Activated CD4-positive, alpha-beta T cell treated with anti-CD3 and anti-CD28 coated beads, Interleukin-2, amount 10 ng/mL, durations not matched to agents 24 days and 14 days (primary cell): ENCODE measurements at regions not wholly inside any gene's neighbourhood (a gene's known extent, or its start where the extent isn't known, plus 50 kb on each side); places are given as distances from the start of the nearest gene placed in this dataset.
"Not testable (repeated sequence)": the region's sequence is repeated elsewhere in the genome, so short reads cannot be mapped to it uniquely, and the experiment has no call there.

Experiments used
- DNase-seq: peaks from one replicate; pipeline ENCODE4 v3.0.0; 2022
- H3K27ac Mint-ChIP-seq: one replicate; pipeline ENCODE4 v1.8.0; 2022; ENCODE audit warnings: mild to moderate bottlenecking, mixed read lengths
- H3K27me3 Mint-ChIP-seq: one replicate; pipeline ENCODE4 v1.8.0; 2022; ENCODE audit warnings: mixed read lengths
- H3K36me3 Mint-ChIP-seq: one replicate; pipeline ENCODE4 v1.8.0; 2022; ENCODE audit warnings: low read depth, mild to moderate bottlenecking, mixed read lengths
- H3K4me1 Mint-ChIP-seq: one replicate; pipeline ENCODE4 v1.8.0; 2021; ENCODE audit warnings: mixed read lengths
- H3K4me3 Mint-ChIP-seq: one replicate; pipeline ENCODE4 v1.8.0; 2022; ENCODE audit warnings: mild to moderate bottlenecking, moderate library complexity, mixed read lengths
- H3K9me3 Mint-ChIP-seq: one replicate; pipeline ENCODE4 v1.8.0; 2021; ENCODE audit warnings: mixed read lengths
- intact Hi-C: fragments of 100-400 bp; cut with micrococcal nuclease; formaldehyde crosslinking; loops from one replicate; pipeline ENCODE4 v1.15.1; 2023

DNA sequence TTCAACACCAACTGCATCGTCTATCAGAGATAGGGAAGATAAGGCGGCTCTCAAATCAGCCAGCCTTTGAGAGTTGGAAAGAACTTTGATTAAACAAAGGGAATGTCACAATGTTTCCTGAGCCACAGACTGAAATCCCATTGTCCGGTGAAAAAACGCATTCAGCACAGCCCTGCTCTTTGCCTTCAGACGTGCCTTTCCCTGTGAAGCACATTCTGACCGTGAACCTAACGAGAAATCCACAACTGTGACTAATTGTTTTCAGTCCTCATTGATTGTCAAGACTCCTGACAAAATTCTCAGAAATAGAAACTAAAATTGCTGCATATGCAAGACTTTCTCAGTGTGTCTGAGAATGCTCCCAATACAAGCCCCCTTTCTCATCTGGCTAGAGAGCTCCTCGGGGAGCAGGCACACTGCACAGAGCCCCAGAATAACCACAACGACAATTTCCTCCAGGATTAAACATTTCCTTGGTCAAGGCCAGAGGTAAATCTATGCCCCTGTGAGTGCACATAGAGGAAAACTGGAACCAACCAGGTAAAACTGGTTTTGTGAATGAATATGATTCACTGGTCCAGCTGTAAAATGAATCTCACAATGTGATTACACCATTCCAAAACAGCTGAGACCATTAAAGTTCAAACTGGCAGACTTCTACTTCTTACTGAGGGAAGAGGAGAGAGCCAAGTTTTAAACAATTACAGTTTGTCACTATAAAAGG lies 561.9 kb upstream of the ID2 start:
- intact Hi-C loops = loop anchor here (2.0 kb wide), 1 partner anchor 35 kb away; no protein-coding TSS in a partner anchor
- Mint-ChIP-seq H3K9me3 (peaks cover 8% of the 10 kb centered on the region), H3K27ac (peak overlapping the region; percentile 86), H3K4me1 (peaks cover 20% of the 10 kb centered on the region), H3K4me3 (peak overlapping the region; percentile 33), H3K27me3 (no peaks in the 10 kb centered on the region), H3K36me3 (no peaks in the 10 kb centered on the region)
- DNase-seq = no peak

DNA sequence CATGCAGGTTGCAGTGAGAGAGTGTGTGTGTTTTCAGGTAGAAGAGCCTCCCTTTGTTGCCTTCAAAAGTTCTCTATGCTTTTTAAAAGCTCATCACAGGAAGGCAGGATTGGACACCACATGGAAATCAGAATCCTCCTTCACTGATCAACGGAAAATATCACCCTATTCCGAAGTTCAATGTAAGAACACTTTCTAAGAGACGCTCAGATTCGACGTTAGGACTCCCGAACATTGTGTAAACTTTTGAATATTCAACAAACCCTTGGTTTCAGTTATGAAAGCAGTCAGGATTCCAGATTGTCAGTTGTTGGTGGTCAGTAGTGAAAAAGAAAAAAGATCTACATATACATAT lies 561.4 kb upstream of the ID2 start:
- Mint-ChIP-seq H3K9me3 (peaks cover 4% of the 10 kb centered on the region), H3K27ac (peak overlapping the region; percentile 86), H3K27me3 (no peaks in the 10 kb centered on the region), H3K36me3 (no peaks in the 10 kb centered on the region), H3K4me3 (peak overlapping the region; percentile 33), H3K4me1 (peaks cover 20% of the 10 kb centered on the region)
- DNase-seq = no peak
- intact Hi-C loops = no loop called here

GRCh38 chr2:8121022-8121825 lies 560.6 kb upstream of the ID2 start:
- no peak overlapping the region for H3K4me3 Mint-ChIP-seq
- H3K27me3 Mint-ChIP-seq = no peaks in the 10 kb centered on the region

GRCh38 chr2:8121826-8122513 lies 559.9 kb upstream of the ID2 start:
- DNase-seq = no peak
- intact Hi-C loops = no loop called here
- no peaks in the 10 kb centered on the region for H3K27me3 Mint-ChIP-seq
- no peak overlapping the region for H3K4me3 Mint-ChIP-seq
- H3K36me3 Mint-ChIP-seq = no peaks in the 10 kb centered on the region
- peaks cover 20% of the 10 kb centered on the region for H3K4me1 Mint-ChIP-seq
- H3K9me3 Mint-ChIP-seq = peaks cover 8% of the 10 kb centered on the region
- no peak overlapping the region for H3K27ac Mint-ChIP-seq

More at GRCh38 chr2:8121022-8121825, 560.6 kb upstream of the ID2 start:
- DNase-seq = no peak
- peaks cover 7% of the 10 kb centered on the region for H3K9me3 Mint-ChIP-seq
- no peaks in the 10 kb centered on the region for H3K36me3 Mint-ChIP-seq
- intact Hi-C loops = no loop called here
- peaks cover 20% of the 10 kb centered on the region for H3K4me1 Mint-ChIP-seq
- no peak overlapping the region for H3K27ac Mint-ChIP-seq

- Mint-ChIP-seq H3K36me3 (no peaks in the 10 kb centered on the region), H3K4me1 (peaks cover 20% of the 10 kb centered on the region), H3K4me3 (no peak overlapping the region), H3K27ac (no peak overlapping the region), H3K9me3 (peaks cover 8% of the 10 kb centered on the region), H3K27me3 (no peaks in the 10 kb centered on the region)
- DNase-seq = no peak
- intact Hi-C loops = no loop called here
Observed at GRCh38 chr2:8122520-8122919, 559.3 kb upstream of the ID2 start.

DNA sequence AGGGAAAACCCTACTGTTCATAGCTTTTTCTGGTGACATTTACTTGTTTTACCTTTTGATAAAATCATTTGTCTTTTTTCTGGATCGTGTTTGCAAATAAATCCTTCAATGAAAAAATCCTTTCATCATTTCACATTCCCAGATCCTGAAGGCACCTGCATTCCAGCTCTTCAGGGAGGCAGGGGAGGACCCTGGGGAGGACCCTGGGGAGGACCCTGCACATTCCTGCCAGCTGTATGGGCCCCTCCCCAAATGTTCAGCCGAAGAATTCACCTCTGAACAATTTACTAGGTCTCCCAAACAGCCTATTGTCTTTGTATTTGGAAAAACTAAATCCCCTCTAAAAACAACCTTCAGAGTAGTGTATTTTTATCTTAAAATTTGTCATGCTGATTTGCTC lies 558.4 kb upstream of the ID2 start:
- Mint-ChIP-seq H3K4me3 (no peak overlapping the region), H3K9me3 (peaks cover 8% of the 10 kb centered on the region), H3K4me1 (peaks cover 19% of the 10 kb centered on the region), H3K27ac (no peak overlapping the region), H3K36me3 (no peaks in the 10 kb centered on the region), H3K27me3 (no peaks in the 10 kb centered on the region)
- no peak for DNase-seq
- intact Hi-C loops = no loop called here

GRCh38 chr2:8125741-8126711 lies 555.8 kb upstream of the ID2 start:
- Mint-ChIP-seq H3K4me3 (no peak overlapping the region), H3K36me3 (peaks cover 2% of the 10 kb centered on the region), H3K4me1 (no peaks in the 10 kb centered on the region), H3K27ac (no peak overlapping the region), H3K27me3 (no peaks in the 10 kb centered on the region), H3K9me3 (peaks cover 12% of the 10 kb centered on the region)
- intact Hi-C loops = no loop called here
- no peak for DNase-seq

DNA sequence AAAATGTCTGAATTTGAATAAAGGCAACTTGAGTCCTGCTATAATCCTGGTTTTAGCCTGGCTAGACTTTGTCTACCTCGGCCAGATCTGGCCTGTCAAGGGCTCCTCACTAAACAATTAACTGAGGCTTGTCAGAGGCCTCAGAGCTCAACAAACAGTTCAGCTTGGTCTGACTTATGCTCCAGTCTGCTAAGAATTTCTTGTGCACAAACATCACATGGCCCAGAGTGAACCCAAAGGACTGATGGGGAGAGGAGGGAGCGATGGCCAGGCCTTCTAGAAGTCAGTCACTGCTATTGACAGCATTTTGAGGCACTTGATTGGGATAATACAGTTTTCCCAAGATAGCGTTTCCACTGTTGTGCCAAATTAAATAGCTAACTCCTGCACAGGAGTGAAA lies 555.1 kb upstream of the ID2 start:
- intact Hi-C loops = no loop called here
- no peaks in the 10 kb centered on the region for H3K27me3 Mint-ChIP-seq
- no peak overlapping the region for H3K4me3 Mint-ChIP-seq
- no peaks in the 10 kb centered on the region for H3K4me1 Mint-ChIP-seq
- peaks cover 2% of the 10 kb centered on the region for H3K36me3 Mint-ChIP-seq
- H3K9me3 Mint-ChIP-seq = peaks cover 12% of the 10 kb centered on the region
- no peak overlapping the region for H3K27ac Mint-ChIP-seq
- DNase-seq = no peak

DNA sequence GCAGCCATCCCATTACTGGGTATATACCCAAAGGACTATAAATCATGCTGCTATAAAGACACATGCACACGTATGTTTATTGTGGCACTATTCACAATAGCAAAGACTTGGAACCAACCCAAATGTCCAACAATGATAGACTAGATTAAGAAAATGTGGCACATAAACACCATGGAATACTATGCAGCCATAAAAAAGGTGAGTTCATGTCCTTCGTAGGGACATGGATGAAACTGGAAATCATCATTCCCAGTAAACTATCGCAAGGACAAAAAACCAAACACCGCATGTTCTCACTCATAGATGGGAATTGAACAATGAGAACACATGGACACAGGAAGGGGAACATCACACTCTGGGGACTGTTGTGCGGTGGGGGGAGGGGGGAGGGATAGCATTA lies 550.4 kb upstream of the ID2 start:
- H3K27me3 Mint-ChIP-seq, H3K9me3 Mint-ChIP-seq, H3K4me3 Mint-ChIP-seq, DNase-seq, H3K36me3 Mint-ChIP-seq, H3K27ac Mint-ChIP-seq, intact Hi-C loops, H3K4me1 Mint-ChIP-seq: not testable (repeated sequence)

DNA sequence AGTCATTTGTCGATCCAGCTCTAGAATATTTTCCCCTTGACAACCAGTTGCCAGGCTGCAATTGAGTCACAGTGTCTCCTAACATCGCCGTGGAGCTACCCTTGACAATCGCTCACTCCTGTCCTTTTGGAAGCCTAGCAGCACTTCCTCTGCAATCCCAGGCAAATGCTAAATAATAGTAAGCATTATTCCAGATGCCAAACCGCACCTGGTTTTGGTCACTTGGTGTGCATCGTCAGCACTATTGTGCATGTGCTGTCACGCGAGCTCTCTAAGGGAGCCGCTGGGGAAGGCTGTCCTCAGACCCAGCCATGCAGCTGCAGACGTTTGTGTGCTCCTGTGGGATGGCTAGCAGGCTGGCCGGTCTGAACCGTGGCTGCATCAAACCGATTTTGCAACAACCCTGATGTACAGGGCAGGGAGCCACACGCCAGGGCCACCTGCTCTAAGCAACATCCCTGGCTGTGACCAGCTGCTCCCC lies 549.5 kb upstream of the ID2 start:
- no peaks in the 10 kb centered on the region for H3K27me3 Mint-ChIP-seq
- H3K4me1 Mint-ChIP-seq = peaks cover 3% of the 10 kb centered on the region
- peaks cover 4% of the 10 kb centered on the region for H3K9me3 Mint-ChIP-seq
- H3K27ac Mint-ChIP-seq = no peak overlapping the region
- intact Hi-C loops = no loop called here
- H3K4me3 Mint-ChIP-seq = no peak overlapping the region
- peaks cover 2% of the 10 kb centered on the region for H3K36me3 Mint-ChIP-seq
- DNase-seq = no peak

DNA sequence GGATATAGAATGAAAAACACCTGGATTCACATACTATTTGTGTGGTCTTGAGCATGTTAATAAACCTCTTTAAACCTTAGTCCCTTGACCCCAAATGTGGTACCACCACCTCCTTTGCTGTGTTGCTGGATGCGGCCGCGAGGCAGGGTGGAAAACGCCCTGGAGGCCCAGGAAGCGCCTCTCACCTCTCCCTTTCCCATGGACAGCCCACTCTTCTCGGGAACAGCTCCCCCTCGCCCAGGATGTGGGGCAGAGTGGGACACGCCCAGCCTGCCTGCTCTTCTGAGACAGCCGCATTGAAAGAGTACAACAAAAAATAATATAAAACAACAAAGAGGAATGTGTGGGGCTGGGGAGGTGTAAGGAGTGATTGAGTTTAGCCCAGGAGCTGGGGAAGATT lies 549.0 kb upstream of the ID2 start:
- H3K4me1 Mint-ChIP-seq = peaks cover 3% of the 10 kb centered on the region
- H3K4me3 Mint-ChIP-seq = no peak overlapping the region
- H3K9me3 Mint-ChIP-seq = peaks cover 4% of the 10 kb centered on the region
- DNase-seq = no peak
- intact Hi-C loops = no loop called here
- H3K27me3 Mint-ChIP-seq = no peaks in the 10 kb centered on the region
- peaks cover 2% of the 10 kb centered on the region for H3K36me3 Mint-ChIP-seq
- no peak overlapping the region for H3K27ac Mint-ChIP-seq

GRCh38 chr2:8133363-8133762 lies 548.5 kb upstream of the ID2 start:
- no peak for DNase-seq
- Mint-ChIP-seq H3K27ac (no peak overlapping the region), H3K9me3 (peaks cover 4% of the 10 kb centered on the region), H3K4me3 (no peak overlapping the region), H3K4me1 (peaks cover 3% of the 10 kb centered on the region), H3K27me3 (no peaks in the 10 kb centered on the region), H3K36me3 (peaks cover 2% of the 10 kb centered on the region)
- intact Hi-C loops = no loop called here

- Mint-ChIP-seq H3K4me3 (no peak overlapping the region), H3K36me3 (peaks cover 4% of the 10 kb centered on the region), H3K27me3 (no peaks in the 10 kb centered on the region), H3K4me1 (peaks cover 5% of the 10 kb centered on the region), H3K27ac (no peak overlapping the region), H3K9me3 (no peaks in the 10 kb centered on the region)
- DNase-seq = no peak
- intact Hi-C loops = no loop called here
Observed at GRCh38 chr2:8133913-8134472, 547.9 kb upstream of the ID2 start.
